PC-9 (cell line): ENCODE measurements at regions not wholly inside any gene's neighbourhood (a gene's known extent, or its start where the extent isn't known, plus 50 kb on each side); places are given as distances from the start of the nearest gene placed in this dataset.

Source experiments
- CTCF ChIP-seq: fragments of 200-600 bp; sonication (generic); conservative IDR thresholded peaks from 2 replicates; pipeline ENCODE4 v1.6.1; 2017; ENCODE audit warnings: mixed run types, antibody characterized with exemption, mild to moderate bottlenecking, moderate library complexity
- EZH2 ChIP-seq: fragments of 200-600 bp; sonication (generic); IDR thresholded peaks from 2 replicates; pipeline ENCODE4 v1.8.0; 2017; ENCODE audit warnings: antibody characterized with exemption, low read depth

GRCh38 chr18:54069729-54070128, 154.7 kb downstream of the MBD2 start:
- TF ChIP-seq CTCF = no peak
- no peak for TF ChIP-seq EZH2
